Testis (tissue), 2 donors: ENCODE measurements at regions not wholly inside any gene's neighbourhood (a gene's known extent, or its start where the extent isn't known, plus 50 kb on each side); places are given as distances from the start of the nearest gene placed in this dataset.

Experiments used
- POLR2A ChIP-seq: fragments of 450-650 bp; IDR thresholded peaks from one replicate; pipeline ENCODE4 v1.6.1; 2017; ENCODE audit warnings: antibody characterized with exemption, mild to moderate bottlenecking, moderate library complexity
- TF ChIP-seq, protein P1 (sequence below), 3 experiments: fragments of 450-650 bp in 2 of 3; fragments of 200-600 bp in 1 of 3; sonication (generic) in 1 of 3; IDR thresholded peaks; one replicate each; pipeline ENCODE4 v1.5.1; 2016 to 2019; ENCODE audit warnings: antibody characterized with exemption in 3 of 3, mild to moderate bottlenecking in 2 of 3, moderate library complexity in 1 of 3

DNA sequence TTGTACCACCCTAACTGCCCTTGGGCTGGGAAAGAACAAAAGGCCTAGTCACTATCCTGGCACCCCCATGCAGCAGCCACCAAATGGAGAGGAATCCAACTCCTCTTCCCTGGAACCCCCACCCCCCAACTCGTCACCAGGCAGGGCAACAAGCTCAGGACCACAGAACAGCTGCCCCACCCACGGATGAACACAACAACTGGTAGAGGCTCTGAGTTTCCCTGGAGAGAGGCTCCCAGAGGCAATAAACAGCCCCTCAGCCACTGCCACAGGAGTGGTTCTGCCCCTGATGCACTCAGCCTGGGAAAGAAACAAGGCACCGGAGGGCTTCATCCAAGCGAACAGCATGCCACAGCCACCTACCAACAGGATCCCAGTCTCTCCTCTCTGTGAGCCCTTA, 778.4 kb upstream of the FAT3 start:
- TF ChIP-seq, protein P1, sequence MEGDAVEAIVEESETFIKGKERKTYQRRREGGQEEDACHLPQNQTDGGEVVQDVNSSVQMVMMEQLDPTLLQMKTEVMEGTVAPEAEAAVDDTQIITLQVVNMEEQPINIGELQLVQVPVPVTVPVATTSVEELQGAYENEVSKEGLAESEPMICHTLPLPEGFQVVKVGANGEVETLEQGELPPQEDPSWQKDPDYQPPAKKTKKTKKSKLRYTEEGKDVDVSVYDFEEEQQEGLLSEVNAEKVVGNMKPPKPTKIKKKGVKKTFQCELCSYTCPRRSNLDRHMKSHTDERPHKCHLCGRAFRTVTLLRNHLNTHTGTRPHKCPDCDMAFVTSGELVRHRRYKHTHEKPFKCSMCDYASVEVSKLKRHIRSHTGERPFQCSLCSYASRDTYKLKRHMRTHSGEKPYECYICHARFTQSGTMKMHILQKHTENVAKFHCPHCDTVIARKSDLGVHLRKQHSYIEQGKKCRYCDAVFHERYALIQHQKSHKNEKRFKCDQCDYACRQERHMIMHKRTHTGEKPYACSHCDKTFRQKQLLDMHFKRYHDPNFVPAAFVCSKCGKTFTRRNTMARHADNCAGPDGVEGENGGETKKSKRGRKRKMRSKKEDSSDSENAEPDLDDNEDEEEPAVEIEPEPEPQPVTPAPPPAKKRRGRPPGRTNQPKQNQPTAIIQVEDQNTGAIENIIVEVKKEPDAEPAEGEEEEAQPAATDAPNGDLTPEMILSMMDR (IDR thresholded peaks at IDR 0.05) = no peak
- no peak for TF ChIP-seq POLR2A
